ENCODE measurements at regions not wholly inside any gene's neighbourhood (a gene's known extent, or its start where the extent isn't known, plus 50 kb on each side); places are given as distances from the start of the nearest gene placed in this dataset.

DNA sequence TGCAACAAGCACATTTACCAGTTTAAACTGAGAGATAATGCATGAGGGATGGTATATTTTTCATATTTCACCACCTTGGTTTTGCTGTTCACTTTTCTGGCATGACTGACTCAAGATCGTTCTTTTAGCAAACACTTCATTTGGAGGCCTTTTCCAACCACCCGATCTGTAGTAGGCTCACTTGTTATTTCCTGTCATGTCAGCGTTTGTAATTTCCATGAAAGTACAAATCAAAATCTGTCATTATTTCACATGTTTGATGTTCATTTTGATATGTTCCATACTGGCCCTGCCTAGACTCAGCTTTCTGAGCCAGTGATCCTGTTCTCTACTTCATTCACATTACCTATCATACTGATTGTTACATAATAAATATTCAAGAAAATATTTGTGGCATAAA, 1888.3 kb upstream of the PCDH7 start:
- ChIA-PET CTCF (no interaction called here), POLR2A (no interaction called here)
- no peaks in the 10 kb centered on the region for H3K79me2 ChIP-seq (ENCODE audit: insufficient read depth)
- no peaks in the 10 kb centered on the region for H3K36me3 ChIP-seq (replicated peaks in 1 of 2; ENCODE audit: control insufficient read depth in 1 of 2, insufficient read depth in 2 of 2, low read length in 1 of 2)
- no peak overlapping the region for H3K4me2 ChIP-seq
- H3K27me3 ChIP-seq (ENCODE audit: insufficient read depth) = no peaks in the 10 kb centered on the region
- no peaks in the 10 kb centered on the region for H3K4me1 ChIP-seq (ENCODE audit: control insufficient read depth in 1 of 2, insufficient read depth in 2 of 2, low read depth in 1 of 2, low read length in 1 of 2)
- DNase-seq = no peak
- no peaks in the 10 kb centered on the region for H4K20me1 ChIP-seq (ENCODE audit: insufficient read depth)
- no peaks in the 10 kb centered on the region for H3F3A ChIP-seq (replicated peaks; ENCODE audit: insufficient read depth)
- H3K9ac ChIP-seq = no peak overlapping the region
- H3K9me3 ChIP-seq = no peaks in the 10 kb centered on the region
- H3K4me3 ChIP-seq (ENCODE audit: low read depth in 2 of 2, low read length in 1 of 2) = no peak overlapping the region
- TF ChIP-seq, protein P1, sequence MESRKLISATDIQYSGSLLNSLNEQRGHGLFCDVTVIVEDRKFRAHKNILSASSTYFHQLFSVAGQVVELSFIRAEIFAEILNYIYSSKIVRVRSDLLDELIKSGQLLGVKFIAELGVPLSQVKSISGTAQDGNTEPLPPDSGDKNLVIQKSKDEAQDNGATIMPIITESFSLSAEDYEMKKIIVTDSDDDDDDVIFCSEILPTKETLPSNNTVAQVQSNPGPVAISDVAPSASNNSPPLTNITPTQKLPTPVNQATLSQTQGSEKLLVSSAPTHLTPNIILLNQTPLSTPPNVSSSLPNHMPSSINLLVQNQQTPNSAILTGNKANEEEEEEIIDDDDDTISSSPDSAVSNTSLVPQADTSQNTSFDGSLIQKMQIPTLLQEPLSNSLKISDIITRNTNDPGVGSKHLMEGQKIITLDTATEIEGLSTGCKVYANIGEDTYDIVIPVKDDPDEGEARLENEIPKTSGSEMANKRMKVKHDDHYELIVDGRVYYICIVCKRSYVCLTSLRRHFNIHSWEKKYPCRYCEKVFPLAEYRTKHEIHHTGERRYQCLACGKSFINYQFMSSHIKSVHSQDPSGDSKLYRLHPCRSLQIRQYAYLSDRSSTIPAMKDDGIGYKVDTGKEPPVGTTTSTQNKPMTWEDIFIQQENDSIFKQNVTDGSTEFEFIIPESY (IDR thresholded peaks at IDR 0.05; ENCODE audit: borderline replicate concordance, low read depth) = no peak
- TF ChIP-seq FOXJ3 (CRISPR knock-in tag; IDR thresholded peaks at IDR 0.05) (no peak), RFX5 (IDR thresholded peaks at IDR 0.05; ENCODE audit: low read length) (no peak)
- TF ChIP-seq, protein P2, sequence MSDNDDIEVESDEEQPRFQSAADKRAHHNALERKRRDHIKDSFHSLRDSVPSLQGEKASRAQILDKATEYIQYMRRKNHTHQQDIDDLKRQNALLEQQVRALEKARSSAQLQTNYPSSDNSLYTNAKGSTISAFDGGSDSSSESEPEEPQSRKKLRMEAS (IDR thresholded peaks at IDR 0.05; ENCODE audit: low read depth) = no peak
- H3K9me2 ChIP-seq = no peaks in the 10 kb centered on the region
- H2AFZ ChIP-seq (ENCODE audit: low read depth) = no peak overlapping the region
- WGBS (ENCODE audit: low lambda C conversion rate) = 18% methylated on average over 3 of the region's 3 CpGs
- no peak overlapping the region for H3K27ac ChIP-seq (ENCODE audit: low read depth in 2 of 2, low read length in 1 of 2)

DNA sequence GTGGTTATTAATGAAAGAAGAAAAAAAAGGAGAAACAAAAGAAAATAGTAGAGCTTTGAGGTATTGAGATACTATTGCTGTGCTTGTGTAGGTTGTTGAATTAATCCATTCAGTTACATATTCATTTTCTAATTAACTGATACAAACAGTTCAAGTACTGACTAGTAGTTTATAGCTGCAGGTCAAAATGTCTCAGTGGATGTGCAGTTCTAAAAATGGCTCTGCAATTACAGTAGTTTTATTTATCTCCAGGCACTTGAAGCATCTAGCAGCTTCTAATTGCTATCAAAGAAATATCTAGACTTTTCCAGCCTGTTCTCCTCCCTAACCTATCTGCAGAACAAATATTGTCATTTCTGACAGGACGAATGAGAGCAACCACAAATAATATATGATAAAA, 1887.7 kb upstream of the PCDH7 start:
- H4K20me1 ChIP-seq (ENCODE audit: insufficient read depth) = no peaks in the 10 kb centered on the region
- TF ChIP-seq, protein P2 (IDR thresholded peaks at IDR 0.05; ENCODE audit: low read depth) = no peak
- H3K9me3 ChIP-seq = no peaks in the 10 kb centered on the region
- H2AFZ ChIP-seq (ENCODE audit: low read depth) = no peak overlapping the region
- no peaks in the 10 kb centered on the region for H3F3A ChIP-seq (replicated peaks; ENCODE audit: insufficient read depth)
- no peak overlapping the region for H3K9ac ChIP-seq
- H3K4me1 ChIP-seq (ENCODE audit: control insufficient read depth in 1 of 2, insufficient read depth in 2 of 2, low read depth in 1 of 2, low read length in 1 of 2) = no peaks in the 10 kb centered on the region
- H3K79me2 ChIP-seq (ENCODE audit: insufficient read depth) = no peaks in the 10 kb centered on the region
- H3K4me3 ChIP-seq (ENCODE audit: low read depth in 2 of 2, low read length in 1 of 2) = no peak overlapping the region
- POLR2A ChIA-PET = no interaction called here
- H3K36me3 ChIP-seq (replicated peaks in 1 of 2; ENCODE audit: control insufficient read depth in 1 of 2, insufficient read depth in 2 of 2, low read length in 1 of 2) = no peaks in the 10 kb centered on the region
- 0% methylated on average over 1 of the region's 1 CpG for WGBS (ENCODE audit: low lambda C conversion rate)
- CTCF ChIA-PET = no interaction called here
- DNase-seq = no peak
- H3K27ac ChIP-seq (ENCODE audit: low read depth in 2 of 2, low read length in 1 of 2) = no peak overlapping the region
- H3K4me2 ChIP-seq = no peak overlapping the region
- no peaks in the 10 kb centered on the region for H3K27me3 ChIP-seq (ENCODE audit: insufficient read depth)
- no peaks in the 10 kb centered on the region for H3K9me2 ChIP-seq

DNA sequence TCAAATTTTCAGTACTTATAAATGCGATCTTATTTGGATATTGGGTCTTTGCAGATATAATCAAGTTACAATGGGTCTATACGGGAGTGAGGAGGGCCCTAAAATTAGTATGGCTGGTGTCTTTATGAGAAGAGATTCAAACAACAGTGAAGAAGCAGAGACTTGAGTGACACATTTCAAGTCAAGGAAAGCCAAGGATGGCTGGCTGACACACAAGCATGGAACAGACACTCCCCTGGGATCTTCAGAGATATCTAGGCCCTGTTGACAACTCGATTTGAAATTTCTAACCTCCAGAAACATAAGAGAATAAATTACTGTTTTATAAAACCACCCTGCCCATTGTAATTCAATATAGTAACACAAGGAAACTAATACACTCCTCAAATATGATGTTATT, 1886.0 kb upstream of the PCDH7 start:
- H3F3A ChIP-seq (replicated peaks; ENCODE audit: insufficient read depth) = no peaks in the 10 kb centered on the region
- no peak for DNase-seq
- no peaks in the 10 kb centered on the region for H3K79me2 ChIP-seq (ENCODE audit: insufficient read depth)
- 0% methylated on average over 3 of the region's 3 CpGs for WGBS (ENCODE audit: low lambda C conversion rate)
- H3K9me3 ChIP-seq = no peaks in the 10 kb centered on the region
- H3K36me3 ChIP-seq (replicated peaks in 1 of 2; ENCODE audit: control insufficient read depth in 1 of 2, insufficient read depth in 2 of 2, low read length in 1 of 2) = no peaks in the 10 kb centered on the region
- no peaks in the 10 kb centered on the region for H3K4me1 ChIP-seq (ENCODE audit: control insufficient read depth in 1 of 2, insufficient read depth in 2 of 2, low read depth in 1 of 2, low read length in 1 of 2)
- H3K4me3 ChIP-seq (ENCODE audit: low read depth in 2 of 2, low read length in 1 of 2) = no peak overlapping the region
- H3K9ac ChIP-seq = no peak overlapping the region
- CTCF ChIA-PET = no interaction called here
- no peaks in the 10 kb centered on the region for H4K20me1 ChIP-seq (ENCODE audit: insufficient read depth)
- no peak overlapping the region for H2AFZ ChIP-seq (ENCODE audit: low read depth)
- no peak overlapping the region for H3K27ac ChIP-seq (ENCODE audit: low read depth in 2 of 2, low read length in 1 of 2)
- TF ChIP-seq RXRA (IDR thresholded peaks at IDR 0.05; ENCODE audit: borderline replicate concordance, low read depth) = no peak
- TF ChIP-seq SMC3 (IDR thresholded peaks at IDR 0.05; ENCODE audit: low read depth, low read length) = no peak
- no peak for TF ChIP-seq RCOR1 (IDR thresholded peaks at IDR 0.05; ENCODE audit: low read length)
- TF ChIP-seq GATA2 (CRISPR knock-in tag; IDR thresholded peaks at IDR 0.05) = no peak
- TF ChIP-seq, protein P3, sequence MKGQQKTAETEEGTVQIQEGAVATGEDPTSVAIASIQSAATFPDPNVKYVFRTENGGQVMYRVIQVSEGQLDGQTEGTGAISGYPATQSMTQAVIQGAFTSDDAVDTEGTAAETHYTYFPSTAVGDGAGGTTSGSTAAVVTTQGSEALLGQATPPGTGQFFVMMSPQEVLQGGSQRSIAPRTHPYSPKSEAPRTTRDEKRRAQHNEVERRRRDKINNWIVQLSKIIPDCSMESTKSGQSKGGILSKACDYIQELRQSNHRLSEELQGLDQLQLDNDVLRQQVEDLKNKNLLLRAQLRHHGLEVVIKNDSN (IDR thresholded peaks at IDR 0.05; ENCODE audit: borderline replicate concordance, low read depth) = no peak
- TF ChIP-seq FOXJ3 (CRISPR knock-in tag; IDR thresholded peaks at IDR 0.05) = no peak
- TF ChIP-seq YY1 (IDR thresholded peaks at IDR 0.05; ENCODE audit: low read depth) = no peak
- TF ChIP-seq NFIC (IDR thresholded peaks at IDR 0.05; ENCODE audit: borderline replicate concordance) = no peak
- no peak for TF ChIP-seq CHD2 (IDR thresholded peaks at IDR 0.05; ENCODE audit: low read length, partially characterized antibody)
- no peak for TF ChIP-seq EZH2phosphoT487 (IDR thresholded peaks at IDR 0.05; ENCODE audit: borderline replicate concordance, low read depth)
- no peak for TF ChIP-seq MEF2A (IDR thresholded peaks at IDR 0.05; ENCODE audit: borderline replicate concordance, low read depth)
- no peak for TF ChIP-seq SIN3A (IDR thresholded peaks at IDR 0.05; ENCODE audit: borderline replicate concordance, low read depth, low read length)
- TF ChIP-seq TCF12 (IDR thresholded peaks at IDR 0.05) = no peak
- TF ChIP-seq, protein P4, sequence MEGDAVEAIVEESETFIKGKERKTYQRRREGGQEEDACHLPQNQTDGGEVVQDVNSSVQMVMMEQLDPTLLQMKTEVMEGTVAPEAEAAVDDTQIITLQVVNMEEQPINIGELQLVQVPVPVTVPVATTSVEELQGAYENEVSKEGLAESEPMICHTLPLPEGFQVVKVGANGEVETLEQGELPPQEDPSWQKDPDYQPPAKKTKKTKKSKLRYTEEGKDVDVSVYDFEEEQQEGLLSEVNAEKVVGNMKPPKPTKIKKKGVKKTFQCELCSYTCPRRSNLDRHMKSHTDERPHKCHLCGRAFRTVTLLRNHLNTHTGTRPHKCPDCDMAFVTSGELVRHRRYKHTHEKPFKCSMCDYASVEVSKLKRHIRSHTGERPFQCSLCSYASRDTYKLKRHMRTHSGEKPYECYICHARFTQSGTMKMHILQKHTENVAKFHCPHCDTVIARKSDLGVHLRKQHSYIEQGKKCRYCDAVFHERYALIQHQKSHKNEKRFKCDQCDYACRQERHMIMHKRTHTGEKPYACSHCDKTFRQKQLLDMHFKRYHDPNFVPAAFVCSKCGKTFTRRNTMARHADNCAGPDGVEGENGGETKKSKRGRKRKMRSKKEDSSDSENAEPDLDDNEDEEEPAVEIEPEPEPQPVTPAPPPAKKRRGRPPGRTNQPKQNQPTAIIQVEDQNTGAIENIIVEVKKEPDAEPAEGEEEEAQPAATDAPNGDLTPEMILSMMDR (IDR thresholded peaks at IDR 0.05) = no peak
- H3K9me2 ChIP-seq = no peaks in the 10 kb centered on the region
- H3K4me2 ChIP-seq = no peak overlapping the region
- H3K27me3 ChIP-seq (ENCODE audit: insufficient read depth) = no peaks in the 10 kb centered on the region
- POLR2A ChIA-PET = no interaction called here

All from SK-N-SH (cell line).